Hypothalamus (tissue), 51 donors: ENCODE measurements at regions not wholly inside any gene's neighbourhood (a gene's known extent, or its start where the extent isn't known, plus 50 kb on each side); places are given as distances from the start of the nearest gene placed in this dataset.

ENCODE experiments used
- DNase-seq, 51 donors: peaks; one replicate each; lab custom pipeline; 2025; lab: John Stamatoyannopoulos, UW

DNA sequence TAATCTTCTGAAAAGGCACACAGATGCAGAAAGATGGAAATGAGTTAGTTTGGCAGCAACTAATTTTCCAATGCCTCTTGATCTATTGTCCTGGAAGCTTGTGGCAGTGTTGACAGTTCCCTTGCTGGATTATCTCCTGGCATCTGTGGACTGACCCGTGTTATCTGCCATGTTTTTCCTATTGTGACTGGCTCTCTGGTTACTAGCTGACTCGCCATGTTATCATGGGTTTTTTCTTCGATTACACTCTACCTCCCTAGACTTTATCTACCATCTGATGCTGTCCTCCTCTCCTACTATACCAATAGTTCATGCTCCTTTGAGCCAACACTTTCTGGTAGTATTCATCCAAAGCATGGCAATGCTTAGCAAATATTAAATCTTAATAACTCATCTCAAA is 63.3 kb upstream of the FLRT2 start:
- no peak for DNase-seq

DNA sequence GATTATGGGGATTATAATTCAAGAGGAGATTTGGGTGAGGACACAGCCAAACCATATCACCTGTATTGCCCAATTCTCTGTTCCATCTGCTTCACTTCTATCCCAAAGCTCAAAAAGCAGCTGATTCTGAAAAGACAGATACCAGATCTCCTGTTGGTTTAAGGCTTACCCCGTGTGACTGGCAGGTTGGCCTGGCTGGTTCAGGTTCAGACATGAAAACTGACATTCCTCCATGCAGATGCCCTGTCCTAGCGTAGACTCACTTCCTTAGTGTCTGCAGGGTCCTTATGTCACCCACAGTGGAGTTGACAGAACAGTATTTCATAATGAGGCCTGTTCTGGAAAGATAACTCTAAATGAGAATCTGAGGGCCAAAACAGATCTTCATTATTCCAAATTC is 61.1 kb upstream of the FLRT2 start:
- no peak for DNase-seq

DNA sequence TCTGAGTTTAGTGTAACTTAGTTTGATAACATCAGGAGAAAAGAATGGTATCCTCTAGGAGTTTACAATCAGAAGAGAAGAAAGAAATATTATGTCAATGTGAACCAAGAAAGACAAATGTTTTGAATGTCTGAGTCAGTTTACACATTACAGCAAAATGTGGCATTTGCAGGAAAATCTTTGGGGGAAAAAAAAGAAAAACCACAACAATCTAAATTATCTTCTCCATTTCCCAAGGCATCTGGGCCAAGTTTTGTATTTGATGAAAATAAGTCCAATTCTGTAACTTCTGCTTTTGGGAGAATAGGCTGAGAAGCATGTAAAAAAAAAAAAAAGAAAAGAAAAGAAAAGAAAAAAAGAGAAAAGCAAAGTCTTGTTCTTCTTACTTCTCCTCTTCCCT is 58.8 kb upstream of the FLRT2 start:
- no peak for DNase-seq

DNA sequence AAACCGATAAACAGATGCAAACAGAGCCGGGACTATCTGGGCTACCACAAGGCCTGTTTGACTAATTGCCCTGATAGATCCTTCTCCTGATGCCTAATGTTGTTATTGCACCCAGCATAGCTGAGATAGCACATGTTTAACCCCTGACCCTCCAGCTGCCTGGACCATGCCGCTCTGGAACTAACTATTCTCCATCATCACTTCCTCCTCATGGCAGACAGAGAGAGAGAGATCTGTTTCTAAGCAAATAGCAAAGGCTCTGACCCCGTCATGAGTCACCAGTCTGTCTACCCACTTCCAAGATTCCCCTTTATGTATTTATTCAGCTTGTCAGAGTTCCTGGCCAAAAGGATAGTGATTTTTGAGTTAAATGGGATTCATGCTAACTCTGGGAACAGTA is 58.2 kb upstream of the FLRT2 start:
- no peak for DNase-seq

DNA sequence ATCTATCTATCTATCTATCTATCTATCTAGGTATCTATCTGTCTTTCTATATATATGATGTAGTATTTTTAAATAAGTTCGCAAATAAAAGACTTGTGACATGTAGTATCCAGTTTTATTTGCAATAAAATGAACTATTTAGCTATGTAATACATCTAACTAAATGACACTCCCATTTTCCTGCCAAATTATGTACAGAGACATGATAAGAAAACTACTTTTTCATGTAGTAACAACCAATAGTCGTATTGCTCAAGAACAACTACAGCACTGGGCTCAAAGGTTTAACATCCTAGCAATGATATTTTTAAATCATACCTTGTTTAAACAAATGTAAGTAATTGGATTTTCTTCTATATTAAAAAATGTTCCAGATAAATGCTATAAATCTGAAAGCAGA is 55.5 kb upstream of the FLRT2 start:
- no peak for DNase-seq

DNA sequence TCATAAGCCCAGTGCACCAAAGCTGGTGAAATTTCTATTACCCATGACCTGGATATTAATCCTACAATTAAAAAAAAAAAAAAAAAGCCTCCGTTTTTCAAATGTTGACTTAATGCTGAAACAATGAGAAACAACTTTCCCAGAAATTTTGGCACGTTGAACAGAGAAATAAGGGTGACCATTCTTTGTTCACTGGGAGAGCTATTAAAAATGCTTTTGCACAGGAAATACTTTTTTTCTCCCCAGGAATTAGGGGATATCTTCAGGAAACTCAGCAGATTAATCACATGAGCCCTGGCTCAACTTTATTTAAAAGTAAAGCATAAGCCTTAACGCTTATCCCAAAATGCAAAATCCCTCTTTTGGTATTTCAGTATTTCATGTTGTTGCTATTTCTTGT is 54.8 kb upstream of the FLRT2 start:
- no peak for DNase-seq

- no peak for DNase-seq
These were observed 50.6 kb upstream of the FLRT2 start for GRCh38 chr14:85479306-85479705.

DNA sequence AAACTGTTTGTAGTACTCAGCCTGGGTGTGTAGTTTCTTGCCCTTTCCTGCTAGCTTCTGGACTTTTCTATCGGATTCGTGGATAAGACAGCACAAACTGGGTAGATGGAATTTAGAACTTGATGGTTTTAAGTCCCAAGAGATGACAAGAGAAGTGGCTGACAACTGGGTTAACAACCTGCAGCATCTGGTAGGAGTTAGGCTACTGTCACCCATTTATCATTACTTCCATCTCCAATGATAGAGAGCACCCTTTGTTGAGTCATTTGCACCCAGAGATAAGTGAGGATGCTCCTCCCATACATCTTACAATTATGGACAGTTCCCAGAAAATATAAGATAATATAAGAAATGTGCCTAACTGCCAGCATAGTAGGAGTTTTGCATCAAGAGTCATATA is 50.2 kb upstream of the FLRT2 start:
- DNase-seq = no peak
